HG03469 (cell line): ENCODE measurements at regions not wholly inside any gene's neighbourhood (a gene's known extent, or its start where the extent isn't known, plus 50 kb on each side); places are given as distances from the start of the nearest gene placed in this dataset.

Experiments used
- ATAC-seq: cut with Tn5 transposase; IDR thresholded peaks from one replicate; pipeline ENCODE4 v1.9.1; 2021; ENCODE audit warnings: mild to moderate bottlenecking, moderate library complexity, moderate number of reproducible peaks; ENCODE audit not compliant: unreplicated experiment

DNA sequence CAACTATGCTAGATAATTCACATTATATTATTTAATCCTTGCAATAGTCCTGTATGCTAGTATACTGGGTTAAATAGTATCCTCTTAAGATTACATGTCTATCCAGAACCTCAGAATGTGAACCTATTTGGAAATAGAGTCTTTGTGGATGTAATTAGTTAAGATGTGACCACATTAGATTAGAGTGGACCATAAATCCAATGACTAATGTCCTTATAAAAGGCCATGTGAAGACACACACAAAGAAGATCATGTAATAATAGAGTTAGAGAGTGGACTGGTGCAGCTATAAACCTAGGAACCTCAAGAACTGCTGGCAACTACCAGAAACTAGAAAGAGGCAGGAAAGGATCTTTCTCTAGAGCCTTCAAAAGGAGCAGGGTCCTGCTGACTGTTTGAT is 263.6 kb upstream of the PTGER4 start:
- ATAC-seq, result no peak

DNA sequence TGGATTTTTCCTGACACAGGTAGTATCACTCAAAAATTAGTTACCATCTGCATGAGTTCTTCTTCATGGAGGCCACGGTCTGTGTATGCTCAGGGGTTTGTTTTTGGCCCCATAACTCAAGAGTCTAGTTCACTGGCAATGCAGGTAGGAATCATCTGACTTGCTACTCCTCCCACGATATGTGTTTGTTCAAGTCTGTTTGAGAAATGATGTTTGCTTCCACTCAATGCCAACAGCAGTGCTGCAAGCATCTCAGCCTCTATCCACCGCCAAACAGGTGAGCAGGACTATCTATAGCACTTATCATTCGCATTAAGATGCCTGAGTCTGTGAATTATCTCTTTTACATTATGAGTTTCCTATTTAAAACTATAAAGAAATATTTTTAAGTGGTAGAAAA is 264.8 kb upstream of the PTGER4 start:
- no peak for ATAC-seq

- ATAC-seq, result no peak
Measured at GRCh38 chr5:40413743-40414142, 266.0 kb upstream of the PTGER4 start.

- ATAC-seq, result no peak
Measured at GRCh38 chr5:40412771-40413170, 266.9 kb upstream of the PTGER4 start.

DNA sequence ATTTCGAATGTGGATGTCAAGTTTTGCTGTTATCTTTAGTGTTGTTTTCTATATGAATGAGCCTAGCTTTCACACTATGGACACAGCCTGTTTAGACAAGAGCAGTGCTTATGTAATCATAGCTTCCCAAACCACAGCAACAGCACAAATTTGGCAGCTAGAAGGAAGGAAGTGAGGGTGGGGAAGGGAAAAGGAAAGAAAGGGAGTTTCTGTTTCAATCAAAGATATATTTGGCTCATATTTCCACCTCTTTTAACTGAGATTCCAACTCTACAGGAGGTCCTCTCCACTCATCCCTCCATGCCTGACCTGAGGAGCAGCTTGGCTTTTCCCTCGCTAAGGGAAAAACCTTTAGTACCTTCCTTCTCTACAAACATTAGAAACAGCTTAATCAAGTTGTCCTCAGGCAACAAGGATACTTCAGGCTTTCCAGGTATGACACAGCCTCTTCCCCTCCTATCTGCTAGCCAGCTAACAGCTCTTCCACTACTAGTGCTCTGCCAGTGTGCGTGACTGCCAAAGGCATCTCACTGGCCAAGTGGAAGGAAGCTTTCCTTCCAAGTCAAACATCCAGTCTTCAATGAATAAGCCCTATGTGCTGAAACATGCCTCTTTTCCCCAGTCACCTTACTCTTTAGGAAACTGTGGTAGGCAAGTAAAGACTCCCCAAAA is 268.6 kb upstream of the PTGER4 start:
- ATAC-seq, result no peak

DNA sequence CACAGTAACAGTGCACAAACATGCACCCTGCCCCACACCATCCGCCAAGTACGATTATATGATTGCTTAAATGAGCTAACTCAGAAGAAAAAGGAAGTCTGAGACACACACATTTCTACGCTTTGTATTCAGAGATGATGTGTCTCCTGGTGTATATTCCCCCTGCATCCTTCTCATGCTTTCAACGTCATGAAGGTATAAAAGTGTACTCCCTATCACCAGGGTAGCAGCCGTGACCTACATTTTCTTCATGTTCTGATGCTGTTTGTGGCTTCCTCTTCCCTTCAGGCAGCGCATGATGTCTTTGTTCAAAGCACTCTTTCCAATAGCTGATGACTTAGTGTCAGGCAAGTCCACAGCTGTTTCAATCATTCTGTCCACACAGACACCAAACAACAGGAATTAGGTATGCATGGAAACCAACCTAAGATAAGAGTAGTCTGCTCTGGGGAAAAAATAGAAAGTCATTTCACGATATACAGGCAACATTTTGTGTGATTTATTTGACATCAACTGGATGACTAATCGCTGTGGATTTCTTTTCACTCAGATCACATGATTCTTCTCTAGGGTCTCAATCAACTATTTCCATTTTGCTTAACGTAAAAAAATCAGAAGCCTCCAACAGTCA is 269.4 kb upstream of the PTGER4 start:
- no peak for ATAC-seq

- no peak for ATAC-seq
Measured at GRCh38 chr5:40409601-40410000, 270.1 kb upstream of the PTGER4 start.

GRCh38 chr5:40406741-40407211 is 272.9 kb upstream of the PTGER4 start:
- ATAC-seq, result no peak

- ATAC-seq, result no peak
Measured at GRCh38 chr5:40405996-40406740, 273.5 kb upstream of the PTGER4 start.

- no peak for ATAC-seq
Measured at GRCh38 chr5:40405230-40405629, 274.5 kb upstream of the PTGER4 start.

DNA sequence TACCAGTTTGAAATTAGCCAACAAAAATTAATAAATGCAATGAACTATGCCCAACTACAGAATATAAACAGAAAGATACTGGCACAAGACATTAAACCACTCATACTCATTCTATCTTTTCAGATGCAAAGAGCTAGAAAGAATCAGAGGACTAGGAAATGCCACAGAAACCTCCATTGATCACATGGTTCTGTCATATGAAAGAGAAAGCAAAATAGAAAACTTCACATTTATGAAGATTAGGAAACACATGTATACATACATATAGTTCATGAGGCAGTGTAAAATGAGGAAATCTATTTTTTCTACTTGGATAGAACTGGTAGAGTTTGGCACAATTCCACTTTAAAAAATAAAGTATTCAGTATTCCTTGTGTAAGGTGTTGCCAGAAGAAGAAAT is 275.1 kb upstream of the PTGER4 start:
- ATAC-seq, result peak; percentile 38

- ATAC-seq, result no peak
Measured at GRCh38 chr5:40402007-40402364, 277.7 kb upstream of the PTGER4 start.

- ATAC-seq, result peak; percentile 70
Measured at GRCh38 chr5:40401284-40402006, 278.3 kb upstream of the PTGER4 start.

- ATAC-seq, result no peak
Measured at GRCh38 chr5:40400245-40400644, 279.5 kb upstream of the PTGER4 start.

DNA sequence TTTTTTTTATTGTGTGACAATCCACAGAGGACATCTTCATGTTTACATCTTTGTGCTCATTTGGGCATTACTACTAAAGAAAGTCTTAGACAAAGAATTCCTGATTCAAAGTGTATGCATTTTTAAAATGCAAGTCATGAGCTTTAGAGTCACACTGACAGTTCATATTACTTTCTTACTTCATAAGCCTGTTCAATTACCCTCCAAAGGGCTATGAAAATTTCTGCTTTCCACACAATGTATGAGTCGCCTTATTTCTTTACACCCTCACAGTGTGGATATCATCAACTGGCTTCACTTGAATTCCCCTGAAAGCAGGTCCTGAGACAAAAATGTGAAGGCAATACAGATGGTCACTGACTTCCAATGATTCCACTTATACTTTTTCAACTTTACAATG is 280.4 kb upstream of the PTGER4 start:
- no peak for ATAC-seq

DNA sequence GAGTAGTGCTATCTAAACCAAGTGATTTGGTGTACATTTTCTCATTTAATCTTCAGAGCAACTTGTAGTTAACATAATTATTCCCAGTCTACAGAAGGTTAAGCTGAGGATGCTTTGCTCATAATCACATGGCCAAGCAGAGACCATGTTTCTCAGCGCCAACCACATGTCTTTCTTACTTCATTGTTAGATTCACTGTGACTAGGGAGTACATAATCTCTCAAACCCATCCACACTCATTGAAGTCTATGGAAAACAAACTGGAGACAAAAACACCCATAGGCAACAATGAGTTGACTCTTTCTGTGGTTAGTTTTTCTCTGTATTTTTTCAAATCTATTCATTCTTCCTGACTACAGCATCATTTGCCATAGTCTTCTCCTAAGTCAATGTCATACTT is 281.7 kb upstream of the PTGER4 start:
- no peak for ATAC-seq

DNA sequence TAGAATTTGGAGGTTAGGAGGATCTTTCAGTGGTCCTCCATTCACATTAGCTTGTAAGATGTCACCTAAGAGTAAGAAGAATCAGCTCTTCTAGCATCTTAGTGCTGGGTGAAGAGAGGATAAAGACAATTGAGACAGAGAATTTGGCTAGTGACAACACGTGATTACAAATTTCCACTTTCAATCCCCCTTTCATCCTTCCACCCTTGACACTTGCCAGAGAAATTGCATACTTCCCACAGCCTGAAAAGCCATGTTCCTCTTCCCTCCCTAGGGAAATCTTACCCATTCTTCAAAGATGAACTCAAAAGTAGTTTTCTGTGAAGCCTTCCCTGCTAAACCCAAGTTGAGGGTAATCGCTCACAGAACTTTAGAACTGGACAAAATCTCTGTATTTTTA is 282.6 kb upstream of the PTGER4 start:
- no peak for ATAC-seq

- no peak for ATAC-seq
Measured at GRCh38 chr5:40396317-40396716, 283.4 kb upstream of the PTGER4 start.

- ATAC-seq, result no peak
Measured at GRCh38 chr5:40395251-40395650, 284.5 kb upstream of the PTGER4 start.

DNA sequence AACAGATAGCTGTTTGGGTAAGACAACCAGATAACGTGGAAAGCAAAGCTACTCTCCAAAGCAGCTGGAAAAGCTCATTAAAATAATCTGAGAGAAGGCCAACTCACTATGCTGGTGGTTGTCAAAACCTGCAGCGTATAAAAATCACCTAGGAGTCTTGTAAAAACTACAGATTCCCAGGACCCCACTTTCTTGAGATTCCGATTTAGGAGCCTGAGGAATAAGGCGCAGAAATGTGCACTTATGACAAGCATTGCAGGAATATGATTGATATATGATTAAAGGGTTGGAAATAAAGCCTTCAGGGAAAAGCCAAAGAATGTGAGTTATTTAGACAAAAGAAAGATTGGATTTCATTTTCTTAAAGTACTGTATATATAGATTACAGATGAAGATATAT is 285.0 kb upstream of the PTGER4 start:
- ATAC-seq, result no peak

- no peak for ATAC-seq
Measured at GRCh38 chr5:40391642-40392041, 288.1 kb upstream of the PTGER4 start.
